ENCODE measurements at regions not wholly inside any gene's neighbourhood (a gene's known extent, or its start where the extent isn't known, plus 50 kb on each side); places are given as distances from the start of the nearest gene placed in this dataset.

- no peak overlapping the region for H3K27ac ChIP-seq
- no peak overlapping the region for H3K9ac ChIP-seq (ENCODE audit: low read depth in 2 of 2, low read length in 2 of 2)
- H3K36me3 ChIP-seq, result no peaks in the 10 kb centered on the region
- DNase-seq, result no peak
- TF ChIP-seq CTCF (IDR thresholded peaks at IDR 0.05), result no peak
- no peaks in the 10 kb centered on the region for H3K4me1 ChIP-seq
- H3K27me3 ChIP-seq, result no peaks in the 10 kb centered on the region
- intact Hi-C loops (cut with DNase I), result no loop called here
- no peak overlapping the region for H3K4me3 ChIP-seq
- no peaks in the 10 kb centered on the region for H3K9me3 ChIP-seq
Measured at GRCh38 chr12:67018105-67018504, 251.1 kb upstream of the CAND1 start.

GRCh38 chr12:67019070-67019469, 250.1 kb upstream of the CAND1 start:
- intact Hi-C loops (cut with DNase I), result no loop called here
- TF ChIP-seq CTCF (IDR thresholded peaks at IDR 0.05), result no peak
- Histone ChIP-seq H3K27ac (no peak overlapping the region), H3K36me3 (no peaks in the 10 kb centered on the region), H3K9ac (ENCODE audit: low read depth in 2 of 2, low read length in 2 of 2) (no peak overlapping the region), H3K9me3 (no peaks in the 10 kb centered on the region), H3K4me3 (no peak overlapping the region), H3K27me3 (no peaks in the 10 kb centered on the region), H3K4me1 (no peaks in the 10 kb centered on the region)
- no peak for DNase-seq

- H3K36me3 ChIP-seq, result no peaks in the 10 kb centered on the region
- DNase-seq, result peak; percentile 40
- no peak overlapping the region for H3K9ac ChIP-seq (ENCODE audit: low read depth in 2 of 2, low read length in 2 of 2)
- no peak overlapping the region for H3K27ac ChIP-seq
- H3K4me3 ChIP-seq, result no peak overlapping the region
- no peaks in the 10 kb centered on the region for H3K4me1 ChIP-seq
- H3K27me3 ChIP-seq, result no peaks in the 10 kb centered on the region
- no peaks in the 10 kb centered on the region for H3K9me3 ChIP-seq
- peak; percentile 63 for TF ChIP-seq CTCF (IDR thresholded peaks at IDR 0.05)
- intact Hi-C loops (cut with DNase I), result loop anchor here (5.0 kb wide), 1 partner anchor 197 kb away; no protein-coding TSS in a partner anchor
Measured at GRCh38 chr12:67025543-67026114, 243.5 kb upstream of the CAND1 start.

GRCh38 chr12:67026487-67027246, 242.5 kb upstream of the CAND1 start:
- intact Hi-C loops (cut with DNase I), result loop anchor here (5.0 kb wide), 1 partner anchor 196 kb away; no protein-coding TSS in a partner anchor
- Histone ChIP-seq H3K27ac (no peak overlapping the region), H3K4me1 (no peaks in the 10 kb centered on the region), H3K27me3 (no peaks in the 10 kb centered on the region), H3K9me3 (no peaks in the 10 kb centered on the region), H3K9ac (ENCODE audit: low read depth in 2 of 2, low read length in 2 of 2) (no peak overlapping the region), H3K36me3 (no peaks in the 10 kb centered on the region), H3K4me3 (no peak overlapping the region)
- DNase-seq, result no peak
- no peak for TF ChIP-seq CTCF (IDR thresholded peaks at IDR 0.05)

GRCh38 chr12:67028529-67028928, 240.6 kb upstream of the CAND1 start:
- no peaks in the 10 kb centered on the region for H3K9me3 ChIP-seq
- no peak overlapping the region for H3K27ac ChIP-seq
- H3K36me3 ChIP-seq, result no peaks in the 10 kb centered on the region
- intact Hi-C loops (cut with DNase I), result loop anchor here (5.0 kb wide), 1 partner anchor 194 kb away; no protein-coding TSS in a partner anchor
- H3K9ac ChIP-seq (ENCODE audit: low read depth in 2 of 2, low read length in 2 of 2), result no peak overlapping the region
- H3K27me3 ChIP-seq, result no peaks in the 10 kb centered on the region
- no peaks in the 10 kb centered on the region for H3K4me1 ChIP-seq
- no peak for TF ChIP-seq CTCF (IDR thresholded peaks at IDR 0.05)
- H3K4me3 ChIP-seq, result no peak overlapping the region
- DNase-seq, result no peak
